Epithelial cell of prostate (primary cell): ENCODE measurements at regions not wholly inside any gene's neighbourhood (a gene's known extent, or its start where the extent isn't known, plus 50 kb on each side); places are given as distances from the start of the nearest gene placed in this dataset.

ENCODE experiments used
- DNase-seq: peaks from one replicate; pipeline ENCODE4 v3.0.0-alpha.2; 2011; ENCODE audit warnings: low read depth, low spot score
- H3K27ac ChIP-seq: fragments of 450-650 bp; 2 replicates; pipeline ENCODE4 v1.5.1; 2017; ENCODE audit warnings: mild to moderate bottlenecking

- H3K27ac ChIP-seq: no peak overlapping the region
- no peak for DNase-seq
These were observed 105.2 kb upstream of the SLC28A3 start for GRCh38 chr9:84445737-84446136.

- DNase-seq: peak; percentile 29
- no peak overlapping the region for H3K27ac ChIP-seq
These were observed 106.7 kb upstream of the SLC28A3 start for GRCh38 chr9:84447305-84447704.

- no peak overlapping the region for H3K27ac ChIP-seq
- no peak for DNase-seq
These were observed 109.5 kb upstream of the SLC28A3 start for GRCh38 chr9:84450029-84450428.

- no peak for DNase-seq
These were observed 116.0 kb upstream of the SLC28A3 start for GRCh38 chr9:84456527-84456926.

GRCh38 chr9:84460695-84461094, 120.1 kb upstream of the SLC28A3 start:
- no peak overlapping the region for H3K27ac ChIP-seq
- DNase-seq: no peak

More at GRCh38 chr9:84456527-84456926, 116.0 kb upstream of the SLC28A3 start:
- no peak overlapping the region for H3K27ac ChIP-seq

- H3K27ac ChIP-seq: no peak overlapping the region
- no peak for DNase-seq
These were observed 122.7 kb upstream of the SLC28A3 start for GRCh38 chr9:84463272-84463671.

- DNase-seq: no peak
- no peak overlapping the region for H3K27ac ChIP-seq
These were observed 126.2 kb upstream of the SLC28A3 start for GRCh38 chr9:84466580-84467285.

GRCh38 chr9:84471816-84472215, 131.3 kb upstream of the SLC28A3 start:
- no peak for DNase-seq
- no peak overlapping the region for H3K27ac ChIP-seq

GRCh38 chr9:84478996-84479395, 138.4 kb upstream of the SLC28A3 start:
- no peak overlapping the region for H3K27ac ChIP-seq
- DNase-seq: no peak

- DNase-seq: no peak
- no peak overlapping the region for H3K27ac ChIP-seq
These were observed 139.5 kb upstream of the SLC28A3 start for GRCh38 chr9:84480071-84480470.

- DNase-seq: no peak
- no peak overlapping the region for H3K27ac ChIP-seq
These were observed 140.7 kb upstream of the SLC28A3 start for GRCh38 chr9:84481231-84481630.

GRCh38 chr9:84481636-84482218, 141.2 kb upstream of the SLC28A3 start:
- DNase-seq: no peak
- no peak overlapping the region for H3K27ac ChIP-seq

- DNase-seq: no peak
- H3K27ac ChIP-seq: no peak overlapping the region
These were observed 142.0 kb upstream of the SLC28A3 start for GRCh38 chr9:84482607-84483006.

- no peak for DNase-seq
- H3K27ac ChIP-seq: no peak overlapping the region
These were observed 143.6 kb upstream of the SLC28A3 start for GRCh38 chr9:84484172-84484571.

- H3K27ac ChIP-seq: no peak overlapping the region
- peak; percentile 3 for DNase-seq
These were observed 145.0 kb upstream of the SLC28A3 start for GRCh38 chr9:84485539-84485938.

- DNase-seq: no peak
- no peak overlapping the region for H3K27ac ChIP-seq
These were observed 146.1 kb upstream of the SLC28A3 start for GRCh38 chr9:84486663-84487062.

GRCh38 chr9:84490206-84490841, 149.8 kb upstream of the SLC28A3 start:
- no peak overlapping the region for H3K27ac ChIP-seq
- DNase-seq: no peak

GRCh38 chr9:84490842-84491325, 150.3 kb upstream of the SLC28A3 start:
- no peak for DNase-seq
- H3K27ac ChIP-seq: no peak overlapping the region

GRCh38 chr9:84492366-84493159, 152.0 kb upstream of the SLC28A3 start:
- DNase-seq: no peak
- no peak overlapping the region for H3K27ac ChIP-seq

GRCh38 chr9:84493284-84493947, 152.9 kb upstream of the SLC28A3 start:
- H3K27ac ChIP-seq: no peak overlapping the region
- DNase-seq: no peak
